RPMI8226 (cell line): ENCODE measurements at regions not wholly inside any gene's neighbourhood (a gene's known extent, or its start where the extent isn't known, plus 50 kb on each side); places are given as distances from the start of the nearest gene placed in this dataset.
"Not testable (repeated sequence)": the region's sequence is repeated elsewhere in the genome, so short reads cannot be mapped to it uniquely, and the experiment has no call there.

Experiments used
- DNase-seq: peaks from one replicate; pipeline ENCODE4 v3.0.0-alpha.2; 2015

DNA sequence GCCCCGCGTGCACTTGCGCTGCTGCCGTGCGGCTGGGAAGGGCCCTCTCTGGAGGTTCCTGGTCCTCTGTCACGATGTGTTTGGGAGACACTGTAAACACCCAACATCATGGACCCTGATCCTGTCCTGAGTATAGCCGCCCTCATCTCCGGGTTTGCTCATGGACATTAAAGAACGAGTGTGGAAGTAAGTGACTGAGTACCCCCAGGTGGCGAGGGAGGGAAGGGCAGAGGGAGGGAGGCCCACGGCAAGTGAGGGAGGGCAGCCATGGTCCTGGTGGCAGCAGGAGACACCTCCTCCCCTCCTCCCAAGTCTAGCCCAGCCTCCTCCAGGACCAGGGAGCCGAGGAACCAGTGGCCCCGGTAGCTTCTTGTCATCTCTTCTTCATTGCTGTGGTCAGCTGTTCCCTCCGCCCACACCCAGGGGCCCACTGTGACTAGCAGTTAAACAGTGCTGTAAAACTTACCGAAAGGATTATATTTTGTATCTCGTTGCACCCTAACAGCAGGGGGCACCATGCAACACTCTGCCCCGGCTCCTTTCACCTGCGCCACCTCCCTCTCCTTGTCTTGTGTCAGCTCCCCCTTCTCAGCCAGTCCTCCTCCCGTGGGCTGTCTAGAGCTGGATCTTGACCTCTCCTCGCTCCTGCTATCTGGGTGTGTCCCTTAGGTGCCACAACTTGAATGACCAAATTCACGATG is 566.5 kb upstream of the B3GAT1 start:
- peak; percentile 7 for DNase-seq

DNA sequence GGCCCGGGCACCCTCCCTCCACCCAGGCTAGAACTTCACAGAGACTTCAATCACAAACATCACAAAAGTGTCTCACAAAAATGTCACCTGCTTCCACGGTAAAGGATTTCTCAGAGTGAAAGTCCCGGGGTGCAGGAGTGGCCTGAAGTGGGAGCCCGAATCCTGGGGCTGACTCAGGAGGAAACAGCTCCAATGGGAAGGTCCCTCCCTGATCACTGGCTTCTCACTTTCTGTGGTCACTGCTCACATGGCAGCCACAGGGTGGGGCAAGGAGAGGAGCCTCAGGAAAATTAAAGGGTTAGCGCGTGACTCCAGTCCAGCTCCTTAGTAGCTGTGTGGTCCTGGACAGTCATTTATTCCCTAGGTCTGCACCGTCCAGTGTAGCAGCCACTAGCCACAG is 564.5 kb upstream of the B3GAT1 start:
- DNase-seq: no peak

DNA sequence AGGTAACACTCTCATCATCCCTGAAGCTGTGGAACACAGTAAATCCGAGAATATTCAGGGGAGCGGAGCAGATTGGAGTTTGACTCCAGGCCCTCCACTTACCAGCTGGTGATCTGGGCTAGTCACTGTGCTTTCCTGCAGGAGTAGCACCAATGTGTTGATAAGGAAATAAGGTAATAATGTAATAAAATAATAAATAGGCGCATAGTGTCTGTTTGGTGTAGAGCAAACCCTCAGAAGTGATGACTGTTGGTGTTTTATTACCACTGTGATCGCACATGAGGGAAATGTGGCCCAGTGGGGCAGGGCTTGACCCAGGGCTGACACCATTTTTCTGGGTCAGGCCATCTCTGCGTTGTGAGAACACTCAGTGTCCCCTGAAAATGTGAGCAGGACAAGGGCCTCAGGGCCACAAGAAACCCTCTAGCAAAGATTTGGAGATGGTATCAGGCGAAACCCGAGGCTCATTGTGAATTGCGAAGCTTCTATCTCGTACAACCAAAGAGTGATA is 563.9 kb upstream of the B3GAT1 start:
- DNase-seq: no peak

DNA sequence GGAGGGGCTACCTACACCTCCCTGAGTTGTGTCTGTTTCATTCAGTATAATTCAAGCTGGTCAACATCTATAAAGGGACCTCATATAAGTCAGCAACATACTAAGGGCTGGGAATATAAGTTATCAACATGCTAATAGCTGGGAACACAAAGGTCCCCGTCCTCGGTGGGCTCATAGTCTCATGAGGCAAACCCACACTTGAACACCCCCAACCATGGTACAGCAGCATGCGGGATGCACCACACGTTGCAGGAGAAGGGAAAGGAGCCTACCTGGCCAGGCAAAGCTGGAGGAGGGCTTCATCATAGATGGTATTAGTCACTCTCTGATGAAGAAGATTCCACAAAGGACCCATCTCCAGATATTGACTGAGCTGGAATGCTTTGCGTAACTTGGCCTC is 561.8 kb upstream of the B3GAT1 start:
- DNase-seq: no peak

DNA sequence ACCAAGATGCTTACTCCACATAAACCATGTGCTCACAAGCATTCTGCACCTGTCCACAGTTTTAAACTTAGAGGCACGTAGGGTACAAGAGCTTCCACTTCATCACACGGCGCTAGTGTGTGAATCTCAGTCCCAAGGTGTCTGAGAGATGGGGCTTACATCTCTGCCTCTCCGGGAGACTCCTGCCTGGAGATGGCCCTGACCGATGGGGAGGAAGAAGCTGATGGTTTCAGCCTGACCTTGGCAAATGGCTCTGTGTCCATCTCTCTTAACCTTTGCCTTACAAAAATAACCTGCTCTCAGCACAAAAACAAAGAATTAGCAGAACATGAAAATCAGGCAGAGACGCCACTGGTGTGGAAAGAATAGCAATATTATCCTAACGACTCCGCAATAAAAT is 559.3 kb upstream of the B3GAT1 start:
- DNase-seq: no peak

DNA sequence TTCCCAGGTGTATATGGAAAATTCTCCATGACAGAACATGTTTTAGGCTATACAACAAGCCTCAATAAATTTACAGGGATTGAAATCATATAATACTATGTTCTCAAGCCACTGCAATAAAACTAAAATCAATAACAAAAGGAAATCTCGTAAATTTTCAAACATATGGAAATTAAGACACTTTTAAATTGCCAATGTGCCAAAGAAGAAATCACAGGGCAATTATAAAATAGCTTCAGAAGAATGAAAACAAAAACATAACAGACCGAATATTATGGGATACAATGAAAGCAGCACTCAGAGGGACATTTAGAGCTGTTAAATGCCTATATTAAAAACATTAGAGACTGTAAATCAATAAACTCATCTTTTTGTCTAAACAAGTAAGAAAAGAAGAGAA is 555.7 kb upstream of the B3GAT1 start:
- no peak for DNase-seq

DNA sequence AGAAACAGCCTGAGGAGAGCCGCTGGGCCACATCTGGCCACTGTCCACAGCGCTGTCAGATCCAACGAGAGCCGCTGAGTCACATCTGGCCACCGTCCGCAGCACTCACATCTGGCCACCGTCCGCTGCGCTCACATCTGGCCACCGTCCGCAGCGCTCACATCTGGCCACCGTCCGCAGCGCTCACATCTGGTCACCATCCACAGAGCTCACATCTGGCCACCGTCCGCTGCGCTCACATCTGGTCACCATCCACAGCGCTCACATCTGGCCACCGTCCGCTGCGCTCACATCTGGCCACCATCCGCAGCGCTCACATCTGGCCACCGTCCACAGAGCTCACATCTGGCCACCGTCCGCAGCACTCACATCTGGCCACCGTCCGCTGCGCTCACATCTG is 549.3 kb upstream of the B3GAT1 start:
- not testable (repeated sequence) for DNase-seq

DNA sequence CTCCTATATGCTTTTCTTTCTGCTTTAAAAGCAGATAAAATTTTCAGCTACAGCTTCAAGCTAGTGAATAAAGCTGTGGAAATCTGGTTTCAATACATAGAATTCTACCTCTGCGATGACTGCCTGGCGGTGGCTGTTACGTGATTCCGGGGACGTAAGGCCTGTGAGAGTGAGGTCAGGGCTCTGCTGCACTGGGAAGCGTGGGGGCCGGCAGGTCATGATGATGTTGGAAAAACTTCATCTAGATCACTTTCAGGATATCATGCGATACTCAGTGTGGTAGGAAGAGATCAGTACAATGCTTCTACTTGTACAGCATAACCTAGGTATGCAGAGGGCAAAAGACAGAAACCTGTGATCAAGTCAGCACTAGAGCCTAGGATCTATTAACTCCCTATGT is 546.8 kb upstream of the B3GAT1 start:
- DNase-seq: no peak

DNA sequence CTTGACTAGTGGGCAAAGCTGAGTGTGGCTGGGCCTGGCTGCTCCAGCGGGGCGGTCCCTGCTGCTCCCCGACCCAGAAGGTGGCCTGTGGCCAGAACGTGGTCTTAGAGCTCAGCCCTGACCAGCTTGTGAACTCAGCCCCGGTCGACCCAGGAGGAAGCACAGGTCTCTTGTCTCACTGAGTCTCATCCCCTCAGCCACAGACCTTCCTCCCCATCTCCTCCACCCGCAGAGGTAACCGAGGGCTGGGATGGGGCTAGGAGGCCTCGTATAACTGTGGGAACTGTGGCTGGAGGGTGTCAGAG is 546.2 kb upstream of the B3GAT1 start:
- DNase-seq: no peak

DNA sequence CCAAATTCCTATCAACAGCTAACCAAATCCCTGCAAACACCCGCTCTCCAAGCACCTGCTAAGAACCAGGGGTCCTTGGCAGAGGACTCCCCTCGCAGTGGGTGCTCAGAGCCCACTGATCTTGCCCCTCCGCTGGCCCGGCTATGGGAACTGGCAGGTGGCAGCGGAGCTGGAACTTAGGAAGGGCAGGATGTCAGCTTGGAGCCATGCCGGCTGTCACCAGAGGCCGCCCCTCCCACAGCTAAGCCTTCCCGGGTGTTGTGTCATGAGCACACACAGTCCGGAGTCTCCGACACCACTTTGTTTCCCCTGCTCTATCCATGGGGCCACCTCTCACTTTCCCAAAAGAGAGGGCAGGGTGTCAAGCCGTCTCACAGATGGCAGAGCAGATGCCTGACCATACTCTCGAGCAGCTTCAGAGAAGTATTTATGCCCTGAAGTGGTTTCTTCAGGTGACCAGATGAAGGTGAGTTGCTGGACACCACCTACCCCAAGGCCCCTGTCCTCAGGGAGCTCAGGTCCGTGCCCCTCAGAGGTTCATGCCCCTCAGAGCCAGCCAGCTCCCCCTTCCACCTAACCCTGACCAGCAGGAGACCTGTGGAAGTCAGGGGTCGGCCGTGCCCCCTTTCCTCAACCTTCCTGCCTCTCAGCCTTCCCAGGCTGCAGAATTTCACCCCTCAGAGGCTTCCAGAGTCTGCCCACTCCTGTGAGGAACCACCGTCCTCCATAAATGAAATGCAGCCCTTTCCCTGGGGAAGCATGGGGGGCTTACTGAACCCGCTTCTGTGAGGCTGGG is 545.7 kb upstream of the B3GAT1 start:
- DNase-seq: no peak

DNA sequence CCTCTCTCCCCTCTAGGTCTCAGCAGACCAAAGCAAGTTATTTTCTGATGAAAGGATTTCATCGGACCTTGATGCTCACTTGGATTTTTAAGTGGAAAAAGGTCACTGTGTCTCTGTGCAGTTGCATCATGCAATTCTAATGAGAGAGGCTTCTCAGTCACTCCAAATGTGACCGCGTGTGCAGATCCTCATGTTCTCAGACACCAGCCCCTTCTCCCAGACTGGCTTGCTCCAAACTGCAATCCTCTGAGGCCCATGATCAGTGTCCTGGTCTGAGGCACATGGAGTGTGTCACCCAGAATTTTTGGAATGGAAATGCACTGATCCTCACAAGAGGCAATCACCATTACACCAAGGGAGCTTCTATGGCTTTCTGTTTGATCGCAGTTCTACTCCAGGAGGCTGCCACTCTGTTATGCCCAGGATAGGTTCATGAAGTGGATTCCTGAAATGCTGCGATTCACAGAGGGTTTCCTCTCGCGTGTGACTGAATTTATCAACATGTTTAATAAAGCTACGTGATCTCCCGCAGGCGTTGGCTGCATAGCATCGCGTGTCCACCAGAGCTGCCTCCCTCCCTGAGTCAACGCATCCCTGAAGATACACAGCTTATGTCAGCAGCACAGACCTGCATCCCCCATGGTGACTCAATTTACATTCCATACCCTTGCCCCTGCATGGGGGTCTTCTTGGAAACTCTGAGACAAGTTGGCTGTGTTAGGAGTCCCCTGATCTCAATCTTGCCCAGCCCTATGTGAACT is 544.6 kb upstream of the B3GAT1 start:
- DNase-seq: no peak

DNA sequence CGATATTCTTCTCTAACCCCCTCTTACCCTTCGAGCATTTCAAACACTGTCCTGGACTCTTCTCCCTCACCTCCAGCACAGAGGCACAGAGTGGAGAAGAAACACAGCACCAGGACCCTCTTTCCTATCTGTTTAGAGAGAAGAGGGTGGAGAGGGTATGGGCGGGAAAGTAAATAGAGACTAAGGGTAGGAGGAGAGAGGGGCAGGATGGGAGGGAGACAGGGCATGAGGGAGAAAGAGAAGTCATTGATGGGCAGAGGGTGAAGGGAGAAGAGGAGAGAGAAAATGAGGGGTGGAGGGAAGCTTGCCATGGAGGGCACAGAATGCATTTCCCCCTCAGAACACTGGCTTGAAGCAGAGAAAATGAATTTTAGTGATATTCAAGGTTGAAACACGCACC is 543.9 kb upstream of the B3GAT1 start:
- not testable (repeated sequence) for DNase-seq

DNA sequence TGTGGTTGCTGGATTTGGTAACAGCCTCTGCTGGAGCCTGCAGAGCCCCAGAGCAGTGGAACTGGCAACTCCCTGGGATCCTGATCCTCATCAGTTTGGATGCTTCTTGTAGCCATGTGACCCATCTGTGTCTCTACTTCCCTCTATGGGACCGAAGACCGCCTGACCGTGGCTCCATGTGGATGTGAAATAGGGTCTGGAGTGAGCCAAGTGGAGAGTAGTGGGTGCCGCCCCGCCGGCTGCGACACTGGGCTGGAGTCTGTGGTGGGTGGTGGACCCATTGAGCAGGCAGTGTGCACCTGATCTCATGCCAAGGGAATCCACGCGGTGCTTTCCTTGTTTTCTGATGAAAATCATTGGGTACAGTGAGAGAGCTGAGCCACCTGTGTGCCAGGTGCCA is 543.2 kb upstream of the B3GAT1 start:
- DNase-seq: no peak

DNA sequence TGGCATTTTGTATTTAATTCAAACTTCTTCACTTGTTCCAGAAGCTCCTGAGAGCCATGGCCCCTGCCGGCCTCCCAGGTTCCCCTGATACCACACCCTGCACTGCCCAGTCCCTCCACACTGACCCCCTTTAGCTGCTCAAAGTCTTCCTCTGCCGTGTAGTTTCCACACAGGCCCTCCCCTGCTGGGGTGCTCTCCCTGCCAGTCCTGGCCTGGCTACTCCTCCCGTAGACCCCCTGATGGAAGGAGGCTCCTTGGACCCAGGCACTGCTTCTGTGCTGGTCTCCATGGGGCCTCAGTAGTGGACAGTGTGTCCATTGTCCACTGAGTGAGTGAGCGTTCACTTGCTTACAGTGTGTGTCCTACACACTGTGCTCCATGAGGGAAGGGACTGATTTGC is 542.4 kb upstream of the B3GAT1 start:
- DNase-seq: not testable (repeated sequence)

DNA sequence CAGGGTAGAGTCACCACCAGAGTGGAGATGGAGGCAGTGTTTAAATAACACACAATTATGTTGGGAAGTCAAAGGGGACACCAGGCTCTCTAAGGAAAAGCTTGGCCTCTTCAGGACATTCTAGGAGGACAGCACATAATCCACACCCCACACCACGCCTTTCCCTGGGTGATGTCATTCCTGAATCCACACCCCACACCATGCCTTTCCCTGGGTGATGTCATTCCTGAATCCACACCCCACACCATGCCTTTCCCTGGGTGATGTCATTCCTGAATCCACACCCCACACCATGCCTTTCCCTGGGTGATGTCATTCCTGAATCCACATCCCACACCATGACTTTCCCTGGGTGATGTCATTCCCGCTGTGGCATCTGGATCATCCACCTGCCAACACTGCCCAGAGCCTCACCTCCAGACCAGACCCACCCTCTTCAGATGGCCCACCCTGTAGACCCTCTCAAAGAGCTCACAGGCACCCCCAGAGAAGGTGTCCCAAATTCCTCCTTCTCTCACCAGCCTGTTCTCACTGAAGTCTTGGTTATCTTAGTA is 541.5 kb upstream of the B3GAT1 start:
- DNase-seq: not testable (repeated sequence)

DNA sequence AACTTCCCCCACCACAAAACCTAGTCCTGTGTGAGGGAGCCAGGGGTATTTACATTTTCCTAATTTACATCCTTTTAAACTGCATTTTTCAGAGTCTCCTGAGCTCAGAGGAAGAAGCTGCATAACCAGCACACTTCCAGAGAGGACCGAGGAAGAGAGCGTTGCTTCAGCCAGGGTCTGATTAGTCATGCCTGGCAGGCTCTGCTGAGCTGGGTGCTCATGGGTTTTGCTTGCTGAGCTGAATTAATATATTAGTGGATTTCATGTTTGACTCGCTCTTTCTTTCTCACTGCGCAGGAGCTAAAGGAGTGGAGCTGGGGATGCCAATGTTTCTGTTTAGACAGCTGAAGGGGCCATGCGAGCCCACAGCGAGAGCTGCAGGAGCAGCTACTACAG is 539.3 kb upstream of the B3GAT1 start:
- DNase-seq: no peak

DNA sequence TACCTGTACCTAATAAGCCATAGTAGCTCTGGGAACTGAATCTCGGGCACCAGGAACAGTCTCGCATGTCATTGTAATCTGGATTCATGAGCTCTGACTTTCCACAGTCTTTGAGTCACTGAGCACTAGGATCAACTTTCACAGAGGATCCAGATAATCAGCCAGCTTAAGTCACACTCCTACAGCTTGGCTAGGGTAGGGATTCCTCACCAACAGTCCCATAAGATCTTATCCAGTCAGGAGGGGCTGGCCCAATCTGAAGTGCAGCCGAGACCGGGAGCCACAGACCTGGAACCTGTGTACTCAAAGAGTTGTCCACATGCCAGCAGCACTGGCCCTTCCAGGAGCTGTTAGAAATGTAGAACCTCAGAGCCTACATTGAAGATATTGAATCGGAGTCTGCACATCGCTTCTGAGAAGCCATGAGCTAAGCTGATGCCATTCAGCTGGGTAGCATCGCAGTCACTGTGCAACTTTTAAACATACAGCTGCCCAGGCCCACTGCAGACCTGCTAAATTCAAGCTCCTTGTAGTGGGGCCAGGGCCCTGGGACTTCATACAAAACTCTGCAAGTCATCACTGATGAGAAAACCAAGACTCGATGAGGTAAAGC is 538.8 kb upstream of the B3GAT1 start:
- no peak for DNase-seq

DNA sequence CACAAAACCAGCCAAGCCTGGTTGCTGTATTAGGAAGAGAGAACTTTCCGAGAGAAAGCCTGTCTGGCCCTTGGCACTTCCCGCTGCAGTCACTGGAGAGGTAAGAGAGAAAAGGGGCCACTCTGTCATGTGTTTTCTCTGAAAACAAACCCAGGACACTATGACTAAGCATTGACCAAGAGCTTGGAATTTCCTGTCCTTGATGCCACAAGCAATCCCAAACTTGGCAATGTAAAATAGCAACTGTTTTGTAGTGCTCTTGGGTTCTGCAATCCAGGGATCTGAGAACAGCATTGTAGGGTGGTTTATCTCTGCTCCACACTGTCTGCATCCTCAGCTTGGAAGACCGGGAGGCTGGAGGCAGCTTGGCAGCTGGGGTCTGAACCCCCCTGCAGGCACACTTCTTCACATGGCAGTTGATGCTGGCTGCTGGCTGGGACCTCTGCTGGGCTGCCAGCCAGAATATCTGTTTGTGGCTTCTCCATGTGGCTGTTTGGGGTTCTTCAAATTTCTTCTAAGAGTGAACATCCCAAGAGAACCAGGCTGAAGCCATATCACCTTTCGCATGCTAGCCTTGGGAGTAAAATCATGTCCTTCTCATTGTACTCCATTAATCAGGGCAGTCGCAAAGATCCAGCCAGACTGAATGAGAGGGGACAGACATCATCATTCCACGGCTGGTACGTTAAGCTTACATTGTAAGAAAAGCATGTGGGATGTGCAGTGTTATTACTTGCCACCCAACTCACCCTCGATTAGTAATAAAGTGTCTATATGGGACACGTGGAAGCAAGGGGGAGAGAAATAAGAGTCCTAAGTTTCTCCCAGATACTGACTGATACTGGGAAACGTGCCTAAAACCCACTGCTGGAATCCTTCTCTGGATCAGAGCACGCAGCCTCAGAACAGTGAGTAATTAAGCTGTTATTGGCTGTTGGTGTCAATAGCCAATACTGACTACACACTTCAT is 537.4 kb upstream of the B3GAT1 start:
- no peak for DNase-seq

DNA sequence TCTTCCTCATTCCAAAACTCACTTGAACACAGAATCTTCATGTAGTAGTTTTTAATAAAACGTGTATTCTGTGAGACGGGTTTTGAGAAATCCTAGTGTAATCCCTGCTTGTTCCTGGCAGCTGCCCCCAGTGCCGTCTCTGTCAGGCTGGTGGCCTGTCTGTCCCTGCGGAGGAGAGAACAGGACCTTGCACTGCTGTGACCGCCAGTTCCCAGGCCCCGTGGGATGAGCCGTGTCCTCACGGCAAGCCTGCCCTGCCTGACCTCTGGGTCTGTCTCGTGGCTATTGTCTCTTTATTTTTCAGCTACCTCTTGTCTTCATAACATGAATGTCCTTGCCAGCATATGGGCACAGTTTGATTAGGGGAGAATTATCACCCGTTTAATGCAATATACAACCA is 535.5 kb upstream of the B3GAT1 start:
- no peak for DNase-seq

DNA sequence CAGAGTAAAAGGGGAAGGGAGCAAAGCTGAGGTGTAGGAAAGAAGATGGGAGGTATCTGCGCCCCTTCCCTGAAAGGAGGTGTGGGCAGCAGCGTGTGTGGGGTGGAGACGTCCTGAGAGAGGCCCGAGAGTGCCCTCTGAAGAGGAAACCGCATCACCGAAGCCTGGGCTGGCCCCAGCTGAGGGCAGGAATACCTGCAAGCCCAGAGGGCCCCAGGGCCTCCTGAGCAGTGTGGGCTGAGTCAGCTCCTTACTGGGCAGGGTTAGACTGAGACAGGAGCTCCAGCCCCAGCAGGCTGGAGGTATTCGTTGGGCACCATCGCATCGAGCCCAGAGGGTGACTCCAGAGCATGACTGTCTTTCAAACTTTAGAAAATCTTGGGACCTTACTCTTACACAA is 534.0 kb upstream of the B3GAT1 start:
- DNase-seq: no peak

DNA sequence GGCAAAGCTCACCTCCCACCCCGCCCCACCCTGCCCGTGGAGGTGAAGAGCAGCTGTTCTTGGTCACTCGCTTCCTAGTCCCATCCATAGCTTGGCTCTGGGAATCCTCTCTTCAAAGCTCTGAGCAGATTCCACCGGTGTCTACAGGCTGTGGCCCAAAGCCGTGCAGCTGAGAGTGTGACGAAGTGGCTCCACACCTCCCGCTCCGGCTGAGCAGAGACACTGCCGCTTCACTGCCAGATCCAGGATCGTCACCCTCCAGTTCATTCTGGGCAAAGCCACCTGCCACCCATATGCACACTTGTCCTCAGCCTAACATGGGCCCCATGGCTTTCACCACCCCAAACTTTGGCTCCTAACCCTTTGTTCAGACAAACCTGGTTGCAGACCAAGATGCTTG is 532.9 kb upstream of the B3GAT1 start:
- peak; percentile 5 for DNase-seq

DNA sequence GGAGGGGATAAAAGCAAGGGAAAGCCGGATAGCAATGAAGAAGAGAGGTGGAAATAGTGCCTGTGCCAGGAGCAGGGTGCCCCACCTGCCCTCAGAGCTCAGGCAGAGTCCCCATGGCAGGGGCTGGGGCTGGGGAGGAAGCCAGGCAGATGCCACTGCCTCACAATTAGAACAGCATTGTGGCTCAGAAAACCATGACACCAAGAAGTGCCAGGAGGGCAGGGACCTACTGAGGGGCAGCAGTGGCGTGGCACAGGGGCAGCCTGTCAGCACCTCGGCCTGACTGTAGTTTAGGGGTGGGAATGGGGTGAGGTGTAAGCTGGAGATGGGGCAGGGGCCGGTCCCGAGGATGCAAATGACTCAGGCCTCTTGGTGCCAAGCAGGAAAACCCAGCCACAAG is 532.1 kb upstream of the B3GAT1 start:
- DNase-seq: no peak
